HG03097 (cell line): ENCODE measurements at regions not wholly inside any gene's neighbourhood (a gene's known extent, or its start where the extent isn't known, plus 50 kb on each side); places are given as distances from the start of the nearest gene placed in this dataset.

ENCODE experiments used
- ATAC-seq: cut with Tn5 transposase; IDR thresholded peaks from one replicate; pipeline ENCODE4 v1.9.1; 2021; ENCODE audit not compliant: unreplicated experiment, low FRiP score

GRCh38 chr3:68468695-68469375, 463.5 kb downstream of the TAFA4 start:
- ATAC-seq, result no peak

- no peak for ATAC-seq
Measured at GRCh38 chr3:68467465-68467864, 464.9 kb downstream of the TAFA4 start.

GRCh38 chr3:68458581-68458980, 473.8 kb downstream of the TAFA4 start:
- ATAC-seq, result no peak

- ATAC-seq, result no peak
Measured at GRCh38 chr3:68448510-68449383, 483.6 kb downstream of the TAFA4 start.

GRCh38 chr3:68447885-68448284, 484.5 kb downstream of the TAFA4 start:
- no peak for ATAC-seq

GRCh38 chr3:68441054-68441453, 491.3 kb downstream of the TAFA4 start:
- ATAC-seq, result no peak

- ATAC-seq, result no peak
Measured at GRCh38 chr3:68436619-68437401, 495.5 kb downstream of the TAFA4 start.

GRCh38 chr3:68428495-68428894, 503.9 kb downstream of the TAFA4 start:
- no peak for ATAC-seq

- ATAC-seq, result no peak
Measured at GRCh38 chr3:68424796-68425460, 507.4 kb downstream of the TAFA4 start.

- no peak for ATAC-seq
Measured at GRCh38 chr3:68408626-68409025, 523.7 kb downstream of the TAFA4 start.

- no peak for ATAC-seq
Measured at GRCh38 chr3:68403741-68404140, 528.6 kb downstream of the TAFA4 start.

GRCh38 chr3:68402235-68402918, 530.0 kb downstream of the TAFA4 start:
- ATAC-seq, result no peak

- ATAC-seq, result no peak
Measured at GRCh38 chr3:68378631-68379030, 553.7 kb downstream of the TAFA4 start.

GRCh38 chr3:68373727-68374126, 558.6 kb downstream of the TAFA4 start:
- no peak for ATAC-seq

GRCh38 chr3:68363796-68364195, 568.6 kb downstream of the TAFA4 start:
- no peak for ATAC-seq

- ATAC-seq, result no peak
Measured at GRCh38 chr3:68360492-68360891, 571.9 kb downstream of the TAFA4 start.

GRCh38 chr3:68345781-68346180, 586.6 kb downstream of the TAFA4 start:
- ATAC-seq, result no peak

GRCh38 chr3:68342426-68342825, 589.9 kb downstream of the TAFA4 start:
- no peak for ATAC-seq

- no peak for ATAC-seq
Measured at GRCh38 chr3:68336042-68336441, 596.3 kb downstream of the TAFA4 start.

- no peak for ATAC-seq
Measured at GRCh38 chr3:68334367-68334986, 597.9 kb downstream of the TAFA4 start.
